ENCODE measurements at regions not wholly inside any gene's neighbourhood (a gene's known extent, or its start where the extent isn't known, plus 50 kb on each side); places are given as distances from the start of the nearest gene placed in this dataset.
"Not testable (repeated sequence)": the region's sequence is repeated elsewhere in the genome, so short reads cannot be mapped to it uniquely, and the experiment has no call there.

DNA sequence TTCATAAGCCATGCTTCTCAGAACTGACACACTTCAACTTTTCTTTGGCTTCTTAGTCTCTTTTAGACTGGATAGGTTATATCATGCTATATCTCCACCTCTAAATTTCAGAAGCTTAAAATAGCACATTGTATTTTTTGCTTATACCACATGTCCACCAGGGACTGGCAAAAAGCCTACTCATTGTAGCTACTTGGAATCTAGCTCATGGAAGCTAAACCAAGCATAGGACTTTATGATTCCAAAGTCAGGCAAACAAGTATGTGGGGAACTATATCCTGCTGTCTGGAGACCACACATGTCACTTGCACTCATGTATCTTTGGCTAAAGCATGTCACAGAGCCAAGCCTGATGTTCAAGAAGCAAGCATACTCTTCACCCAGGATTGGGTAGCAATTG is 245.0 kb upstream of the RASGRP1 start (continued):
- no peak for TF ChIP-seq PHF8 (IDR thresholded peaks at IDR 0.05; ENCODE audit: borderline replicate concordance, low read depth)
- TF ChIP-seq POLR2AphosphoS2 (conservative IDR thresholded peaks at IDR 0.05; ENCODE audit: low read length): no peak
- TF ChIP-seq CHD2 (IDR thresholded peaks at IDR 0.05; ENCODE audit: low read length, partially characterized antibody): no peak
- no peak for TF ChIP-seq NR3C1 (IDR thresholded peaks at IDR 0.05)
- TF ChIP-seq, protein P1, sequence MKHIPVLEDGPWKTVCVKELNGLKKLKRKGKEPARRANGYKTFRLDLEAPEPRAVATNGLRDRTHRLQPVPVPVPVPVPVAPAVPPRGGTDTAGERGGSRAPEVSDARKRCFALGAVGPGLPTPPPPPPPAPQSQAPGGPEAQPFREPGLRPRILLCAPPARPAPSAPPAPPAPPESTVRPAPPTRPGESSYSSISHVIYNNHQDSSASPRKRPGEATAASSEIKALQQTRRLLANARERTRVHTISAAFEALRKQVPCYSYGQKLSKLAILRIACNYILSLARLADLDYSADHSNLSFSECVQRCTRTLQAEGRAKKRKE (CRISPR knock-in tag; IDR thresholded peaks at IDR 0.05; ENCODE audit: low read depth): no peak
- TF ChIP-seq KDM1A (IDR thresholded peaks at IDR 0.05; ENCODE audit: low read depth): no peak

DNA sequence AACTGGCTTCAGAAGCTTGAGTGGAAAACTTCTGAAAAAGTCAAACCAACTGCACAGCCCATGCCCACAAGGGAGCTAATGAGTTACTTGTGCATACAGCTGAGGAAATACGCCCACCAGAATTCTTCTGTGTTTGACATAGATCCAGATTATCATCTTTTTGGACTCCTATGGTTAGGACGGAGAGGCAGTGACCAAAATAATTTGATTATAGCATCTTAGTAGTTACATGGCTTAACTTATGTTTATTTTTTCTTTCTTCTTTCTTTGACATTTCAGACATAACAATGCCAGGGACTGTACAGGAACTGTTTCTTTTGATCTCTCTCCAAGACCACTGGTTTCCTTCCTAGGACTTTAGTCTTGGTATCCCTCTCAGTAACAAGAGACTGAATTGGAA is 246.1 kb upstream of the RASGRP1 start:
- 81% methylated on average over 2 of the region's 2 CpGs for WGBS (ENCODE audit: missing lambda C conversion rate)
- CTCF ChIA-PET: no interaction called here
- DNase-seq (ENCODE audit: low read depth in 1 of 2, low spot score in 1 of 2) (no peak), FAIRE-seq (no peak), ATAC-seq (no peak)
- Histone ChIP-seq H3K27ac (no peak overlapping the region), H3K4me1 (no peaks in the 10 kb centered on the region), H3K4me3 (no peak overlapping the region), H3K4me2 (no peak overlapping the region), H3K9me3 (no peaks in the 10 kb centered on the region)
- TF ChIP-seq EP300 (IDR thresholded peaks at IDR 0.05) (no peak), RNF2 (IDR thresholded peaks at IDR 0.05; ENCODE audit: borderline replicate concordance, low read depth) (no peak), ZFP36 (IDR thresholded peaks at IDR 0.05; ENCODE audit: borderline replicate concordance, partially characterized antibody) (no peak), HDAC2 (IDR thresholded peaks at IDR 0.05) (no peak), GATA3 (IDR thresholded peaks at IDR 0.05; ENCODE audit: borderline replicate concordance) (no peak), HOXA7 (CRISPR knock-in tag; IDR thresholded peaks at IDR 0.05) (no peak), HOXB13 (CRISPR knock-in tag; IDR thresholded peaks at IDR 0.05; ENCODE audit: low read depth) (no peak), NR3C1 (IDR thresholded peaks at IDR 0.05) (no peak), HOXB5 (CRISPR knock-in tag; IDR thresholded peaks at IDR 0.05) (no peak)
- TF ChIP-seq, protein P2, sequence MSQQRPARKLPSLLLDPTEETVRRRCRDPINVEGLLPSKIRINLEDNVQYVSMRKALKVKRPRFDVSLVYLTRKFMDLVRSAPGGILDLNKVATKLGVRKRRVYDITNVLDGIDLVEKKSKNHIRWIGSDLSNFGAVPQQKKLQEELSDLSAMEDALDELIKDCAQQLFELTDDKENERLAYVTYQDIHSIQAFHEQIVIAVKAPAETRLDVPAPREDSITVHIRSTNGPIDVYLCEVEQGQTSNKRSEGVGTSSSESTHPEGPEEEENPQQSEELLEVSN (IDR thresholded peaks at IDR 0.05; ENCODE audit: borderline replicate concordance, low read depth): no peak
- TF ChIP-seq, protein P3, sequence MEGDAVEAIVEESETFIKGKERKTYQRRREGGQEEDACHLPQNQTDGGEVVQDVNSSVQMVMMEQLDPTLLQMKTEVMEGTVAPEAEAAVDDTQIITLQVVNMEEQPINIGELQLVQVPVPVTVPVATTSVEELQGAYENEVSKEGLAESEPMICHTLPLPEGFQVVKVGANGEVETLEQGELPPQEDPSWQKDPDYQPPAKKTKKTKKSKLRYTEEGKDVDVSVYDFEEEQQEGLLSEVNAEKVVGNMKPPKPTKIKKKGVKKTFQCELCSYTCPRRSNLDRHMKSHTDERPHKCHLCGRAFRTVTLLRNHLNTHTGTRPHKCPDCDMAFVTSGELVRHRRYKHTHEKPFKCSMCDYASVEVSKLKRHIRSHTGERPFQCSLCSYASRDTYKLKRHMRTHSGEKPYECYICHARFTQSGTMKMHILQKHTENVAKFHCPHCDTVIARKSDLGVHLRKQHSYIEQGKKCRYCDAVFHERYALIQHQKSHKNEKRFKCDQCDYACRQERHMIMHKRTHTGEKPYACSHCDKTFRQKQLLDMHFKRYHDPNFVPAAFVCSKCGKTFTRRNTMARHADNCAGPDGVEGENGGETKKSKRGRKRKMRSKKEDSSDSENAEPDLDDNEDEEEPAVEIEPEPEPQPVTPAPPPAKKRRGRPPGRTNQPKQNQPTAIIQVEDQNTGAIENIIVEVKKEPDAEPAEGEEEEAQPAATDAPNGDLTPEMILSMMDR (IDR thresholded peaks at IDR 0.05): no peak
- TF ChIP-seq, protein P4, sequence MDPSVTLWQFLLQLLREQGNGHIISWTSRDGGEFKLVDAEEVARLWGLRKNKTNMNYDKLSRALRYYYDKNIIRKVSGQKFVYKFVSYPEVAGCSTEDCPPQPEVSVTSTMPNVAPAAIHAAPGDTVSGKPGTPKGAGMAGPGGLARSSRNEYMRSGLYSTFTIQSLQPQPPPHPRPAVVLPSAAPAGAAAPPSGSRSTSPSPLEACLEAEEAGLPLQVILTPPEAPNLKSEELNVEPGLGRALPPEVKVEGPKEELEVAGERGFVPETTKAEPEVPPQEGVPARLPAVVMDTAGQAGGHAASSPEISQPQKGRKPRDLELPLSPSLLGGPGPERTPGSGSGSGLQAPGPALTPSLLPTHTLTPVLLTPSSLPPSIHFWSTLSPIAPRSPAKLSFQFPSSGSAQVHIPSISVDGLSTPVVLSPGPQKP (IDR thresholded peaks at IDR 0.05; ENCODE audit: low read depth, low read length): no peak
- POLR2A ChIA-PET: no interaction called here

DNA sequence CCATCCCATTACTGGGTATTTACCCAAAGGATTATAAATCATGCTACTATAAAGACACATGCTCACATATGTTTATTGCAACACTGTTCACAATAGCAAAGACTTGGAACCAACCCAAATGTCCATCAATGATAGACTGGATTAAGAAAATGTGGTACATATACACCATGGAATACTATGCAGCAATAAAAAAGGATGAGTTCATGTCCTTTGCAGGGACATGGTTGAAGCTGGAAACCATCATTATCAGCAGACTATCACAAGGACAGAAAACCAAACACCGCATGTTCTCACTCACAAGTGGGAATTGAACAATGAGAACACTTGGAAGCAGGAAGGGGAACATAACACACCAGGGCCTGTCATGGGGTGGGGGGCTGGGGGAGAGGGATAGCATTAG is 249.6 kb upstream of the RASGRP1 start:
- FAIRE-seq; CTCF ChIA-PET; H3K4me2 ChIP-seq; H3K9me3 ChIP-seq; DNase-seq (ENCODE audit: low read depth in 1 of 2, low spot score in 1 of 2); H3K4me3 ChIP-seq; ATAC-seq; POLR2A ChIA-PET; H3K27ac ChIP-seq: not testable (repeated sequence)
- peaks cover 14% of the 10 kb centered on the region for H3K4me1 ChIP-seq
- 82% methylated on average over 1 of the region's 1 CpG for WGBS (ENCODE audit: missing lambda C conversion rate)

DNA sequence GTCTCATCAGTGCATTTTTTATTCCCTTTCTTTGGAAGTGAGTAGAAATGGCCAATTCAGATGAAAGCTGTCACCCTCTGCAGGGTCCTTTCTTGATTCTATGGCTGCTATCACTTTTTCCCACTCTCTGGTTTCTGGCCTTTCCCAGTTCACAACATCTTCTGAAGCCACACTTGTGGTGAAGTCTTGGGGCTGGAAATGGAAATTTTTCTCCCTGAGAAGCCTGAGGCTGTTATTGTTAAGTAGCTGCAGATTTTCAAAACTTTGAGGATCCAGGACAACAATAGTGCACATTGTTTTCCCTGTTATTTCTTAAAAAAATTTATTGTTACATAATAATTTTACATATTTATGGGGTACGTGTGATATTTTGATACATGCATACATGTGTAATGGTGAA is 250.3 kb upstream of the RASGRP1 start:
- no peak for ATAC-seq
- Histone ChIP-seq H3K4me2 (no peak overlapping the region), H3K4me1 (peaks cover 14% of the 10 kb centered on the region), H3K4me3 (no peak overlapping the region), H3K27ac (no peak overlapping the region), H3K9me3 (no peaks in the 10 kb centered on the region)
- ChIA-PET CTCF (no interaction called here), POLR2A (no interaction called here)
- FAIRE-seq: no peak
- 97% methylated on average over 1 of the region's 1 CpG for WGBS (ENCODE audit: missing lambda C conversion rate)
- DNase-seq (ENCODE audit: low read depth in 1 of 2, low spot score in 1 of 2): no peak
- TF ChIP-seq, protein P2 (IDR thresholded peaks at IDR 0.05; ENCODE audit: borderline replicate concordance, low read depth): no peak
- no peak for TF ChIP-seq MAFK (IDR thresholded peaks at IDR 0.05; ENCODE audit: partially characterized antibody)
- TF ChIP-seq, protein P1 (CRISPR knock-in tag; IDR thresholded peaks at IDR 0.05; ENCODE audit: low read depth): no peak
- TF ChIP-seq, protein P4 (IDR thresholded peaks at IDR 0.05; ENCODE audit: low read depth, low read length): no peak
- TF ChIP-seq SREBF2 (IDR thresholded peaks at IDR 0.05): no peak
- no peak for TF ChIP-seq MAZ (IDR thresholded peaks at IDR 0.05; ENCODE audit: borderline replicate concordance, low read depth, low read length)

Data from A549 (cell line).